Erythroblast (primary cell): ENCODE measurements at regions not wholly inside any gene's neighbourhood (a gene's known extent, or its start where the extent isn't known, plus 50 kb on each side); places are given as distances from the start of the nearest gene placed in this dataset.

Source experiments
- GATA1 ChIP-seq: IDR thresholded peaks from 2 replicates; pipeline ENCODE4 v1.6.1; 2011; ENCODE audit warnings: low read depth, mild to moderate bottlenecking, control low read depth, low read length, moderate library complexity
- POLR2A ChIP-seq: IDR thresholded peaks from 2 replicates; pipeline ENCODE4 v1.6.1; 2011; ENCODE audit warnings: mild to moderate bottlenecking, low read length

DNA sequence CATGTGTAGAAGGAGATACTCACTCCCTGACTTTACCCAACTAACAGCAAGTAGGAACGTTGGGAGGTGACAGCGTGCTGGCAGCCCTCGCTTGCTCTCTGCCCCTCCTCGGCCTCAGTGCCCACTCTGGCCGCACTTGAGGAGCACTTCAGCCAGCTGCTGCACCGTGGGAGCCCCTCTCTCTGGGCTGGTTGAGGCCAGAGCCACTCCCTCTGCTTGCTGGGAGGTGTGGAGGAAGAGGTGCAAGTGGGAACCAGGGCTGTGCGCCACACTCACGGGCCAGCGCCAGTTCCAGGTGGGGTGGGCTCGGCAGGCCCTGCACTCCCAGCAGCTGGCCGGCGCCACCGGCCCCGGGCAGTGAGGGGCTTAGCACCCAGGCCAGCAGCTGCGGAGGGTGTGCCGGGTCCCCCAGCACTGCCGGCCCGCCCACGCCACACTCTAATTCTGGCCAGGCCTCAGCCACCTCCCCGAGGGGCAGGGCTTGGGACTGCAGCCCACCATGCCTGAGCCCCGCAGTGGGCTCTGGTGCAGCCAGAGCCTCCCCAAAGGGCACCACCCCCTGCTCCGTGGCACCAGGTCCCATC, 68.4 kb upstream of the FRMD4B start:
- TF ChIP-seq POLR2A (no peak), GATA1 (no peak)
